ENCODE measurements at regions not wholly inside any gene's neighbourhood (a gene's known extent, or its start where the extent isn't known, plus 50 kb on each side); places are given as distances from the start of the nearest gene placed in this dataset.
A peak's percentile ranks its signal among the peaks of the same experiment; 100 is the strongest.

DNA sequence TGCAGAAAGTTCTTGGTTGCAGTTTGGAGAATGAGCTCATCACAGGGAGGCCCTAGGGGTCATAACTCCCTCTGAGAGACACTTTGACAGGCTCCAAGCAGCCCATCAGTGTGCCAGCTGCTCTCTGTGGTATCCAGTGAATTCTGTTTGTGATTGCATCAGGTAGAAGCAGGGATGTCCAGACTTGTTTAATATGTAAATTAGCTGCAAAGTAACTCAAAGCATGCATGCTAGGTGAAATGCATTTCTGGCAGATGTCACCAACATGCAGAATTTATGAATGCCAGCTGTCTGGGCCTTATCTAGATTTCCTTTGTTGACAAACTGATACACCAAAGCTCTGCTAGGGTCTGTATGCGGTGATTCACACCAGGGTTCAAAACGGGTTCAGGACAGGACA lies 123.6 kb upstream of the MTNR1B start:
- no peaks in the 10 kb centered on the region for H3K36me3 ChIP-seq (ENCODE audit: low read depth)
- no peaks in the 10 kb centered on the region for H3K9me2 ChIP-seq (ENCODE audit: insufficient read depth)
- H3K27ac ChIP-seq = no peak overlapping the region
- H3K4me1 ChIP-seq (ENCODE audit: insufficient read depth) = 0 out of 2 replicates have a peak, but pooled peaks cover 2% of the 10 kb centered on the region
- in situ Hi-C loops (cut with MboI) = no loop called here
- no peak overlapping the region for H3K4me2 ChIP-seq (ENCODE audit: unreplicated experiment)
- WGBS, 2 experiments (ENCODE audit: low coverage in 1 of 2, low lambda C conversion rate in 2 of 2, missing lambda C conversion rate in 2 of 2) = 9 to 11% methylated on average over 2 of the region's 2 CpGs
- no peak overlapping the region for H3K4me3 ChIP-seq
- no peaks in the 10 kb centered on the region for H3K79me2 ChIP-seq (ENCODE audit: insufficient read depth)
- no peak overlapping the region for H2AFZ ChIP-seq
- no peak for DNase-seq
- TF ChIP-seq EZH2phosphoT487 (IDR thresholded peaks at IDR 0.05; ENCODE audit: insufficient read depth, low read depth) (no peak), EZH2 (IDR thresholded peaks at IDR 0.05; ENCODE audit: insufficient read depth, poor library complexity, severe bottlenecking) (no peak)
- no peaks in the 10 kb centered on the region for H3K27me3 ChIP-seq (replicated peaks; ENCODE audit: insufficient read depth)
- peaks cover 6% of the 10 kb centered on the region; the same call in 1 of the 2 replicates for H3F3A ChIP-seq (ENCODE audit: insufficient read depth)
- H3K9me3 ChIP-seq (ENCODE audit: low read depth) = no peaks in the 10 kb centered on the region
- no peaks in the 10 kb centered on the region for H4K20me1 ChIP-seq (ENCODE audit: insufficient read depth)
- H3K9ac ChIP-seq = no peak overlapping the region

DNA sequence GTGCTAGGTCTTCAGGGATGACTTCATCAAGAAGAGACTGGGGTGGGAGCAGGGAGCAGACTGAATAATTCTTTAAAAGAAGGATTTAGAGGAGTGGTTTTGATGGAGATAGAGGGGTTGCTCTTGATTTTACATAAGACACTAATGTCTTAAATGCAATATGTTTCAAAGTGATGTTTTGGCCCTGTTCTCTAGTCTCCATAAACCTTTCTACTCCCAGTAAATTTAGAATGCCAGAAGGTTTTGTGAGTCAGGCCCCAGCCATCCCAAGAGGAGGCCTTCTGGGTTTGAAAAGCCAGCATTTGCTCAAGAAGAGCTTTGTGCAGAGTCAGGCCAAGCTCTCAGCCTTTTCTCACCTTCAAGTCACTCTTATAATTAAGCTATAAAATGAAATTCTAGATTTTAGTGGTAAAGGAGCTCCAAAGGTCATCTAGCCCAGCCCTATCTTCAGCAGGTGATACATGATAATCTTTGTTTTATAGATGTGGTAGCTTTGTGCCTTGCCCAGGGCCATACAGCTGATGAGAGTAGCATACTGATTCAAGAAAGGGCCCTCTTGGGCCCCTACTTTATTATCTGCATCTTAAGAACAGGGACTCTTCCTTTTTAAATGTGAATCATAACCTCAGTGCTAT lies 122.8 kb upstream of the MTNR1B start:
- no peaks in the 10 kb centered on the region for H3K79me2 ChIP-seq (ENCODE audit: insufficient read depth)
- no peak overlapping the region for H3K4me3 ChIP-seq
- peak; percentile 60 for DNase-seq
- peaks cover 6% of the 10 kb centered on the region; the same call in 1 of the 2 replicates for H3F3A ChIP-seq (ENCODE audit: insufficient read depth)
- no peak overlapping the region for H3K9ac ChIP-seq
- H3K4me1 ChIP-seq (ENCODE audit: insufficient read depth) = 0 out of 2 replicates have a peak, but pooled peaks cover 2% of the 10 kb centered on the region
- H2AFZ ChIP-seq = no peak overlapping the region
- in situ Hi-C loops (cut with MboI) = no loop called here
- H4K20me1 ChIP-seq (ENCODE audit: insufficient read depth) = no peaks in the 10 kb centered on the region
- H3K27ac ChIP-seq = no peak overlapping the region
- H3K9me2 ChIP-seq (ENCODE audit: insufficient read depth) = no peaks in the 10 kb centered on the region
- H3K27me3 ChIP-seq (replicated peaks; ENCODE audit: insufficient read depth) = no peaks in the 10 kb centered on the region; the same call in 1 of the 2 replicates
- no peak overlapping the region for H3K4me2 ChIP-seq (ENCODE audit: unreplicated experiment)
- H3K9me3 ChIP-seq (ENCODE audit: low read depth) = no peaks in the 10 kb centered on the region
- TF ChIP-seq EZH2phosphoT487 (IDR thresholded peaks at IDR 0.05; ENCODE audit: insufficient read depth, low read depth) = no peak
- TF ChIP-seq EZH2 (IDR thresholded peaks at IDR 0.05; ENCODE audit: insufficient read depth, poor library complexity, severe bottlenecking) = no peak
- no peaks in the 10 kb centered on the region for H3K36me3 ChIP-seq (ENCODE audit: low read depth)

- DNase-seq = no peak
- in situ Hi-C loops (cut with MboI) = no loop called here
- H3K79me2 ChIP-seq (ENCODE audit: insufficient read depth) = no peaks in the 10 kb centered on the region
- H3K27ac ChIP-seq = no peak overlapping the region
- H4K20me1 ChIP-seq (ENCODE audit: insufficient read depth) = no peaks in the 10 kb centered on the region
- H3K27me3 ChIP-seq (replicated peaks; ENCODE audit: insufficient read depth) = no peaks in the 10 kb centered on the region; the same call in 1 of the 2 replicates
- H2AFZ ChIP-seq = no peak overlapping the region
- H3K4me1 ChIP-seq (ENCODE audit: insufficient read depth) = 0 out of 2 replicates have a peak, but pooled peaks cover 2% of the 10 kb centered on the region
- no peaks in the 10 kb centered on the region for H3K36me3 ChIP-seq (ENCODE audit: low read depth)
- H3K4me3 ChIP-seq = no peak overlapping the region
- H3K9me3 ChIP-seq (ENCODE audit: low read depth) = no peaks in the 10 kb centered on the region
- H3K4me2 ChIP-seq (ENCODE audit: unreplicated experiment) = no peak overlapping the region
- no peaks in the 10 kb centered on the region for H3K9me2 ChIP-seq (ENCODE audit: insufficient read depth)
- TF ChIP-seq EZH2 (IDR thresholded peaks at IDR 0.05; ENCODE audit: insufficient read depth, poor library complexity, severe bottlenecking) (no peak), EZH2phosphoT487 (IDR thresholded peaks at IDR 0.05; ENCODE audit: insufficient read depth, low read depth) (no peak)
- peaks cover 6% of the 10 kb centered on the region; the same call in 1 of the 2 replicates for H3F3A ChIP-seq (ENCODE audit: insufficient read depth)
- H3K9ac ChIP-seq = no peak overlapping the region
- 51 to 53% methylated on average over 4 of the region's 4 CpGs for WGBS, 2 experiments (ENCODE audit: low coverage in 1 of 2, low lambda C conversion rate in 2 of 2, missing lambda C conversion rate in 2 of 2)
These were observed 120.9 kb upstream of the MTNR1B start for GRCh38 chr11:92848578-92848977.

DNA sequence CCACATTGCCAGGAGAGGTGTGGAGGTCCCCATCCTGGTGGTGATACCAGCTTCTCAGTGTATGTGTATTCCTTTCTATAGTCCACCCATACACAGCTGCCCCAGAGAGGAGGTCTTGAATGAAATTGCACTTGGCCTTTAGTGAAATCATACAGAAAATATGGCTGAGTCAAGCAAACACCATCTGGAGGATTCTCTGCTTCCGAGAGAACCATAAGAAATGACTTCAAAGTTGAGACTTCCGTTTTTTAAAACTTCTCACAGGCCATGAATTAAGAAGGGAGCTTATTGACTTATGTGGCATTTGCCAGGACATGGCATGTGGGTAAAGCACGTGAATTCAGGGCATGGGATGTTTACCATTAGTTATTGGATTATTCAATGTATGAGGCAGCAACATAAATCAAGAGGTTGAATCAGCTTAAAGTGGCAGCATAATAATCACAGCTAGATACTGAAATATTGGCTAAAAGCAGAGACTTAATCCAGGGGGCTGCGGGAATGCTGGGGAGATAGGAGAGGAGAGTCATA lies 119.1 kb upstream of the MTNR1B start:
- no peak for TF ChIP-seq EZH2phosphoT487 (IDR thresholded peaks at IDR 0.05; ENCODE audit: insufficient read depth, low read depth)
- Histone ChIP-seq H3K9me3 (ENCODE audit: low read depth) (no peaks in the 10 kb centered on the region), H3K4me3 (no peak overlapping the region), H3K79me2 (ENCODE audit: insufficient read depth) (no peaks in the 10 kb centered on the region), H2AFZ (no peak overlapping the region), H3K4me2 (ENCODE audit: unreplicated experiment) (no peak overlapping the region), H3K36me3 (ENCODE audit: low read depth) (no peaks in the 10 kb centered on the region), H3F3A (ENCODE audit: insufficient read depth) (peaks cover 6% of the 10 kb centered on the region; the same call in 1 of the 2 replicates), H3K27ac (no peak overlapping the region), H4K20me1 (ENCODE audit: insufficient read depth) (no peaks in the 10 kb centered on the region), H3K9ac (no peak overlapping the region), H3K9me2 (ENCODE audit: insufficient read depth) (no peaks in the 10 kb centered on the region), H3K4me1 (ENCODE audit: insufficient read depth) (0 out of 2 replicates have a peak, but pooled peaks cover 2% of the 10 kb centered on the region), H3K27me3 (replicated peaks; ENCODE audit: insufficient read depth) (no peaks in the 10 kb centered on the region; the same call in 1 of the 2 replicates)
- DNase-seq = peak; percentile 33
- in situ Hi-C loops (cut with MboI) = no loop called here
- WGBS, 2 experiments (ENCODE audit: low coverage in 1 of 2, low lambda C conversion rate in 2 of 2, missing lambda C conversion rate in 2 of 2) = 12 to 16% methylated on average over 4 of the region's 4 CpGs

Data from GM23248 (cell line).